GM12892 (cell line): ENCODE measurements at regions not wholly inside any gene's neighbourhood (a gene's known extent, or its start where the extent isn't known, plus 50 kb on each side); places are given as distances from the start of the nearest gene placed in this dataset.

Source experiments
- POLR2A ChIP-seq: IDR thresholded peaks from 2 replicates; pipeline ENCODE4 v1.6.1; 2011; ENCODE audit warnings: low read depth, low read length, control low read depth
- POLR2AphosphoS5 ChIP-seq: IDR thresholded peaks from 2 replicates; pipeline ENCODE4 v1.6.1; 2011; ENCODE audit warnings: low read depth, low read length, control low read depth

DNA sequence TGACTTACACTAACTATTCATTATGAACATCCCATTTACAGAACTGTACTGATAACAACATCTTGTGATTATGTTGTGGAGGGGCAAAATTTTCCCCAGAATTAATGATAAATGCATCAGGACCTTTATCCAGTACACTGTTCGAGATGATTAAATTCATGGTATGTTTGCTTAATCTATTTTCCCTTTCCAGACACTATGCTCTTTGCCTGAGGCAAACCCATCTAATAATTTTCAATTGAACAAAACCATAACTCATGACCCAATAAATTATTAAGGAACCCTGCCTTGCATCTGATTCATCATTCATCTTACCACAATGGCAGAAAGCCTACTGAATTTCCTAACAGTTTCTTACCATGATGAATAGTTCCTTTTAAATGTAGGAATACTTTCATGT lies 385.0 kb downstream of the DSEL start:
- TF ChIP-seq POLR2A (no peak), POLR2AphosphoS5 (no peak)
